GM19099 (cell line): ENCODE measurements at regions not wholly inside any gene's neighbourhood (a gene's known extent, or its start where the extent isn't known, plus 50 kb on each side); places are given as distances from the start of the nearest gene placed in this dataset.

Source experiments
- POLR2A ChIP-seq: IDR thresholded peaks from 3 replicates; pipeline ENCODE4 v1.6.1; 2011; ENCODE audit warnings: low read depth; ENCODE audit not compliant: insufficient read length; ENCODE audit errors: extremely low read depth

- TF ChIP-seq POLR2A = peak; percentile 33
These were observed 123.7 kb downstream of the MRPL14 start for GRCh38 chr6:44003345-44004061.

- no peak for TF ChIP-seq POLR2A
These were observed 124.5 kb downstream of the MRPL14 start for GRCh38 chr6:44002593-44003344.

GRCh38 chr6:44002067-44002592, 125.1 kb downstream of the MRPL14 start:
- peak; percentile 25 for TF ChIP-seq POLR2A

GRCh38 chr6:44001318-44002066, 125.8 kb downstream of the MRPL14 start:
- TF ChIP-seq POLR2A = peak; percentile 11

GRCh38 chr6:44000164-44000842, 126.9 kb downstream of the MRPL14 start:
- peak; percentile 78 for TF ChIP-seq POLR2A

- no peak for TF ChIP-seq POLR2A
These were observed 127.6 kb downstream of the MRPL14 start for GRCh38 chr6:43999628-44000027.

- TF ChIP-seq POLR2A = no peak
These were observed 129.9 kb downstream of the MRPL14 start for GRCh38 chr6:43997345-43997677.

GRCh38 chr6:43996618-43997344, 130.5 kb downstream of the MRPL14 start:
- TF ChIP-seq POLR2A = no peak

GRCh38 chr6:43995137-43995536, 132.1 kb downstream of the MRPL14 start:
- no peak for TF ChIP-seq POLR2A

GRCh38 chr6:43993881-43994523, 133.2 kb downstream of the MRPL14 start:
- TF ChIP-seq POLR2A = no peak

- no peak for TF ChIP-seq POLR2A
These were observed 134.2 kb downstream of the MRPL14 start for GRCh38 chr6:43992783-43993644.

- TF ChIP-seq POLR2A = no peak
These were observed 135.1 kb downstream of the MRPL14 start for GRCh38 chr6:43992126-43992663.
